ENCODE measurements at regions not wholly inside any gene's neighbourhood (a gene's known extent, or its start where the extent isn't known, plus 50 kb on each side); places are given as distances from the start of the nearest gene placed in this dataset.

DNA sequence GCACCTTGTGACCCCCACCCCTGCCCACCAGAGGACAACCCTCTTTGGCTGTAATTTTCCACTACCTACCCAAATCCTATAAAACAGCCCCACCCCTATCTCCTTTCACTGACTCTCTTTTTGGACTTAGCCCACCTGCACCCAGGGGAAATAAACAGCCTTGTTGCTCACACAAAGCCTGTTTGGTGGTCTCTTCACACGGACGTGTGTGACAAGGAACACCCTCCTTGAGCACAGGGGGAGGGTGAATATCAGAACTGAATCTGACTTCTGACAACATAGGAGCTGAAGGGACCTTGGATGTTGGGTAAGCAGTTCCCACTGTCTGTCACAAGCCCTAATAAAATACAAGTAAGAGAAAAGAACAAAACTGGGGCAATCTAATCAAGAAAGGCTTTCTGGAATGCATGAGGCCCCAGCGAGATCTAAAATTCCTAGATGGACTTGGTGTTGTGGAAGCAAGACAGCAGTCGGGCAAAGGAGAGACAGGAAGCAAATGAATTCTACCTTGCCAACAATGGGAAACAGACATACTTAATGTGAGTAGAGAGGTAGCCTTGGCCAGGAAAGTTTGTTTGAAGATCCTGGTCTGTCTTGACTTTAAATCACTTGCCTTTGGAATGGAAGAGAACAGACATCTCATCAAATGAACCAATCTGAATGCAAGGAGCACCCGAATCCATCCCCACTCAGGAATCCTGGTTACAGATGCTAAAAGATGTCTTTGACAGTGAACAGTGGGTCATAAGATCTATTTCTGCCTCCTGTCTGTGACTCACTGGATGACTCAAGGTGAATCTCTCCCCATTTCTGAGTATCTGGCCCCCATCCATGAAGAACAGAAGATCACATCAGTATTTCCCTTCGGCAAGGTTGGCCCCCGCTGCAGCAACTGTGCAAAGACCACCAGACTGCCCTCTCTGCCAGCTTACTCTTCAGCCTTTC, 53.3 kb downstream of the OLFML3 start:
- Histone ChIP-seq H2AFZ (no peak overlapping the region), H3K27me3 (replicated peaks; ENCODE audit: insufficient read depth) (no peaks in the 10 kb centered on the region), H3K9me2 (ENCODE audit: insufficient read depth) (no peaks in the 10 kb centered on the region), H3K4me3 (no peak overlapping the region; the same call in 1 of the 2 replicates), H3F3A (ENCODE audit: insufficient read depth) (peaks cover 34% of the 10 kb centered on the region), H3K36me3 (ENCODE audit: low read depth) (no peaks in the 10 kb centered on the region), H3K27ac (peak overlapping the region; percentile 32; the same call in 1 of the 2 replicates), H3K79me2 (ENCODE audit: insufficient read depth) (no peaks in the 10 kb centered on the region), H4K20me1 (ENCODE audit: insufficient read depth) (no peaks in the 10 kb centered on the region), H3K4me1 (ENCODE audit: insufficient read depth) (peaks cover 31% of the 10 kb centered on the region), H3K9me3 (ENCODE audit: low read depth) (no peaks in the 10 kb centered on the region), H3K9ac (no peak overlapping the region), H3K4me2 (ENCODE audit: unreplicated experiment) (peak overlapping the region; percentile 68)
- in situ Hi-C loops (cut with MboI), result no loop called here
- no peak for TF ChIP-seq EZH2phosphoT487 (IDR thresholded peaks at IDR 0.05; ENCODE audit: insufficient read depth, low read depth)
- TF ChIP-seq EZH2 (IDR thresholded peaks at IDR 0.05; ENCODE audit: insufficient read depth, poor library complexity, severe bottlenecking), result no peak
- 30 to 40% methylated on average over 7 of the region's 7 CpGs for WGBS, 2 experiments (ENCODE audit: low coverage in 1 of 2, low lambda C conversion rate in 2 of 2, missing lambda C conversion rate in 2 of 2)
- peak; percentile 93 for DNase-seq

DNA sequence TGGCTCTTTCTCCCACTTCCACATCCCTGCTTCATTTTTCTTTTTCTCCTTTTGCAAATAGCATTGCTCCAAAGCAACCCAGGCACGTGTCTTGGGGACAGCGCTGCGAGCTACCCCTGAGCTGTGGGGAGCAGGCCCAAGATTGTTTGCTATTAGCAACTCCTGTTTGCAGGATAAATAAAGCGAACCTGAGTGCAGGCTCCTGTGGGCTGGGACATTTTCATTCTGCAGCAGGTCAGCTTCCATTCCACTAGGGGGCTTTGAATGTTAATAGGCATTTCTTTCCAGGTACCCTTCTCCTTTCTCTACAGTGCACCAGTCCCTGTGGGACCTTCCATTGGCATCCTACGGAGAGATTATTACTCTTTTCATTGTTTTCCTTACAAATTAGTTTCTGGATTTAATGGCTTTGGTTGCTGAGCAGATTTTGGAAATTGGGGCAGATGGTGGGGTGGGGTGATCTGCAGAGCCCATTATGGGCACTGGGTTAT, 54.0 kb downstream of the OLFML3 start:
- in situ Hi-C loops (cut with MboI), result no loop called here
- Histone ChIP-seq H3K36me3 (ENCODE audit: low read depth) (no peaks in the 10 kb centered on the region), H4K20me1 (ENCODE audit: insufficient read depth) (no peaks in the 10 kb centered on the region), H2AFZ (no peak overlapping the region), H3K4me2 (ENCODE audit: unreplicated experiment) (peak overlapping the region; percentile 68), H3K9me2 (ENCODE audit: insufficient read depth) (no peaks in the 10 kb centered on the region), H3K4me3 (no peak overlapping the region), H3F3A (ENCODE audit: insufficient read depth) (peaks cover 34% of the 10 kb centered on the region), H3K27me3 (replicated peaks; ENCODE audit: insufficient read depth) (no peaks in the 10 kb centered on the region), H3K9ac (no peak overlapping the region), H3K9me3 (ENCODE audit: low read depth) (no peaks in the 10 kb centered on the region), H3K79me2 (ENCODE audit: insufficient read depth) (no peaks in the 10 kb centered on the region), H3K4me1 (ENCODE audit: insufficient read depth) (peaks cover 31% of the 10 kb centered on the region), H3K27ac (no peak overlapping the region)
- peak; percentile 56 for DNase-seq
- TF ChIP-seq EZH2 (IDR thresholded peaks at IDR 0.05; ENCODE audit: insufficient read depth, poor library complexity, severe bottlenecking) (no peak), EZH2phosphoT487 (IDR thresholded peaks at IDR 0.05; ENCODE audit: insufficient read depth, low read depth) (no peak)
- 18 to 20% methylated on average over 5 of the region's 5 CpGs for WGBS, 2 experiments (ENCODE audit: low coverage in 1 of 2, low lambda C conversion rate in 2 of 2, missing lambda C conversion rate in 2 of 2)

DNA sequence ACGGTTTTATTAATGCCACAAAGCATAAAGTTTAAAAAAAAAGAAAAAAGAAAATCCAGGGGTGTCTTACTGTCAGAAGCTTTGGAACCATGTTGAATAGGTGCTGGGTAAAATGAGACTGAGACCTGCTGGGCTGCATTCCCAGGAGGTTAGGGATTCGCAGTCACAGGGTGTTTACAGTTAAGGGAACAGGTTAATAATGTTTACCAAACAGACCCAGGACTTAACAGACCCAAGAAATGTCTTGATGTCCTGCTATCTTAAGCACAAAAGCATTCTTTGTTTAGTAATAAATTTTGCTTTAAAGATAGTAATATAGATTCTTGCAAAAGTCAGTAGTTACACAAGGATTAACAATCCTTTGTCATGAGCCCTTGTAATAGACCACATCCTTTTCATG, 54.7 kb downstream of the OLFML3 start:
- in situ Hi-C loops (cut with MboI), result no loop called here
- peak; percentile 40 for DNase-seq
- no peak overlapping the region for H3K9ac ChIP-seq
- TF ChIP-seq EZH2phosphoT487 (IDR thresholded peaks at IDR 0.05; ENCODE audit: insufficient read depth, low read depth) (no peak), EZH2 (IDR thresholded peaks at IDR 0.05; ENCODE audit: insufficient read depth, poor library complexity, severe bottlenecking) (no peak)
- H3K9me3 ChIP-seq (ENCODE audit: low read depth), result no peaks in the 10 kb centered on the region
- H3K4me2 ChIP-seq (ENCODE audit: unreplicated experiment), result peak overlapping the region; percentile 21
- no peak overlapping the region for H2AFZ ChIP-seq
- H4K20me1 ChIP-seq (ENCODE audit: insufficient read depth), result no peaks in the 10 kb centered on the region
- no peaks in the 10 kb centered on the region for H3K9me2 ChIP-seq (ENCODE audit: insufficient read depth)
- peaks cover 34% of the 10 kb centered on the region for H3F3A ChIP-seq (ENCODE audit: insufficient read depth)
- H3K4me3 ChIP-seq, result no peak overlapping the region
- H3K27me3 ChIP-seq (replicated peaks; ENCODE audit: insufficient read depth), result no peaks in the 10 kb centered on the region
- H3K79me2 ChIP-seq (ENCODE audit: insufficient read depth), result no peaks in the 10 kb centered on the region
- H3K36me3 ChIP-seq (ENCODE audit: low read depth), result no peaks in the 10 kb centered on the region
- 83 to 94% methylated on average over 2 of the region's 2 CpGs for WGBS, 2 experiments (ENCODE audit: low coverage in 1 of 2, low lambda C conversion rate in 2 of 2, missing lambda C conversion rate in 2 of 2)
- no peak overlapping the region for H3K27ac ChIP-seq
- H3K4me1 ChIP-seq (ENCODE audit: insufficient read depth), result peaks cover 31% of the 10 kb centered on the region

DNA sequence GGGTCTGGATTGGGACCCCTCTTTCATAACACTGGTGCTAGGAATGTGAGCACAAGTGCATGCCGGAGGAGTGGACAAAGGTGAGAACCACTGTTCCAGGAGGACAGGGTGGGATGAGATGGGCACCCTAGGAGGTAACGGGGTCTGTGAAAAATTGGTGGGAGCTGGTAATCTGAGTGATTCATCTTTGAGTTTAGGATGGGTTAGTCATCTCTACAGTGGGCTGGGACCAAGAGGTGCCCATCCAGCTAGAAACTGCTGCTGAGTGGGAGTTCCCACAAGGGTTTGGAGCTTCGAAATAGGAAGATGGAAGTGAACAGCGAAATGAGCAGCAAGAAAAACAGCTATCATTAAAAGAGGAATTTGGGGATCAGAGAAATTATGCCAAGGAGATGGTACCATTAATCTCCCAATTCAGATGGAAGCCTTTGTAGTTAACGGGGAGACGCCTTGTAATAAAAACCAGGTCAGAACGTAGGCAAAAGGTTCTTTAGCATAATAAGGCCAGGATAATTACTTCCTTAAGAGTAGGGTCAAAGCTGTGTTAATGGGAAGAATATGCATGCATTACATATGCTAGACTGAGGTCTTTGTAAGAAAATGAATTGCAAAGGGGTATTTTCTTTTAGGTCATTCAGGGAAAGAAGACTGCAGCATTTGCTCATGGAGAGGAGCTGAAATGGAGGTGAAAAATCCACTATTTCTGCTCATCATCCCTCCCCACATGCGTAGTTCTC, 55.5 kb downstream of the OLFML3 start:
- Histone ChIP-seq H3K36me3 (ENCODE audit: low read depth) (no peaks in the 10 kb centered on the region), H3F3A (ENCODE audit: insufficient read depth) (peaks cover 36% of the 10 kb centered on the region), H3K9me3 (ENCODE audit: low read depth) (no peaks in the 10 kb centered on the region), H3K27me3 (replicated peaks; ENCODE audit: insufficient read depth) (no peaks in the 10 kb centered on the region), H3K4me2 (ENCODE audit: unreplicated experiment) (peak overlapping the region; percentile 21), H3K9ac (no peak overlapping the region), H4K20me1 (ENCODE audit: insufficient read depth) (no peaks in the 10 kb centered on the region), H3K4me3 (no peak overlapping the region), H3K9me2 (ENCODE audit: insufficient read depth) (no peaks in the 10 kb centered on the region), H3K4me1 (ENCODE audit: insufficient read depth) (peaks cover 31% of the 10 kb centered on the region), H2AFZ (no peak overlapping the region), H3K27ac (no peak overlapping the region), H3K79me2 (ENCODE audit: insufficient read depth) (no peaks in the 10 kb centered on the region)
- in situ Hi-C loops (cut with MboI), result no loop called here
- peak; percentile 28 for DNase-seq
- TF ChIP-seq EZH2phosphoT487 (IDR thresholded peaks at IDR 0.05; ENCODE audit: insufficient read depth, low read depth), result no peak
- TF ChIP-seq EZH2 (IDR thresholded peaks at IDR 0.05; ENCODE audit: insufficient read depth, poor library complexity, severe bottlenecking), result no peak
- WGBS, 2 experiments (ENCODE audit: low coverage in 1 of 2, low lambda C conversion rate in 2 of 2, missing lambda C conversion rate in 2 of 2), result 63% methylated on average over 8 of the region's 8 CpGs

All from GM23248 (cell line).